Suprapubic skin (tissue), 4 donors: ENCODE measurements at regions not wholly inside any gene's neighbourhood (a gene's known extent, or its start where the extent isn't known, plus 50 kb on each side); places are given as distances from the start of the nearest gene placed in this dataset.

Experiments used
- CTCF ChIP-seq, 2 donors: fragments of 200-600 bp in 1 of 2; fragments of 450-650 bp in 1 of 2; sonication (generic) in 1 of 2; IDR thresholded peaks; one replicate each; pipeline ENCODE4 v1.5.1; 2016 to 2019; ENCODE audit warnings: antibody characterized with exemption in 2 of 2, mild to moderate bottlenecking in 1 of 2, moderate library complexity in 1 of 2
- POLR2A ChIP-seq, 2 donors: fragments of 450-650 bp; IDR thresholded peaks; one replicate each; pipeline ENCODE4 v1.6.1; 2017; ENCODE audit warnings: antibody characterized with exemption in 2 of 2, mild to moderate bottlenecking in 2 of 2, moderate library complexity in 2 of 2
- POLR2AphosphoS5 ChIP-seq, 3 donors: sonication (generic); formaldehyde crosslinking; IDR thresholded peaks; one replicate each; pipeline ENCODE4 v1.6.1; 2017; ENCODE audit warnings: antibody characterized with exemption in 3 of 3

- TF ChIP-seq CTCF (IDR thresholded peaks at IDR 0.05) (no peak), POLR2AphosphoS5 (IDR thresholded peaks at IDR 0.05) (no peak), POLR2A (IDR thresholded peaks at IDR 0.05) (no peak)
These were observed 647.8 kb upstream of the MARCKS start for GRCh38 chr6:113209315-113209714.
